ENCODE measurements at regions not wholly inside any gene's neighbourhood (a gene's known extent, or its start where the extent isn't known, plus 50 kb on each side); places are given as distances from the start of the nearest gene placed in this dataset.

GRCh38 chr3:3683261-3683660, 116.0 kb upstream of the LRRN1 start:
- no peak for TF ChIP-seq CTCF (IDR thresholded peaks at IDR 0.05; ENCODE audit: low read depth, low read length)
- TF ChIP-seq EZH2phosphoT487 (IDR thresholded peaks at IDR 0.05; ENCODE audit: low read depth): no peak
